GM12892 (cell line): ENCODE measurements at regions not wholly inside any gene's neighbourhood (a gene's known extent, or its start where the extent isn't known, plus 50 kb on each side); places are given as distances from the start of the nearest gene placed in this dataset.

Experiments
- POLR2A ChIP-seq: IDR thresholded peaks from 2 replicates; pipeline ENCODE4 v1.6.1; 2011; ENCODE audit warnings: low read depth, low read length, control low read depth
- TAF1 ChIP-seq: IDR thresholded peaks from 2 replicates; pipeline ENCODE4 v1.6.1; 2011; ENCODE audit warnings: low read depth, mild to moderate bottlenecking, control low read depth, low read length, borderline replicate concordance

GRCh38 chr3:20503394-20504082 lies 317.5 kb upstream of the SGO1 start:
- TF ChIP-seq POLR2A, result no peak
- TF ChIP-seq TAF1, result no peak
